ENCODE measurements at regions not wholly inside any gene's neighbourhood (a gene's known extent, or its start where the extent isn't known, plus 50 kb on each side); places are given as distances from the start of the nearest gene placed in this dataset.
"Not testable (repeated sequence)": the region's sequence is repeated elsewhere in the genome, so short reads cannot be mapped to it uniquely, and the experiment has no call there.

DNA sequence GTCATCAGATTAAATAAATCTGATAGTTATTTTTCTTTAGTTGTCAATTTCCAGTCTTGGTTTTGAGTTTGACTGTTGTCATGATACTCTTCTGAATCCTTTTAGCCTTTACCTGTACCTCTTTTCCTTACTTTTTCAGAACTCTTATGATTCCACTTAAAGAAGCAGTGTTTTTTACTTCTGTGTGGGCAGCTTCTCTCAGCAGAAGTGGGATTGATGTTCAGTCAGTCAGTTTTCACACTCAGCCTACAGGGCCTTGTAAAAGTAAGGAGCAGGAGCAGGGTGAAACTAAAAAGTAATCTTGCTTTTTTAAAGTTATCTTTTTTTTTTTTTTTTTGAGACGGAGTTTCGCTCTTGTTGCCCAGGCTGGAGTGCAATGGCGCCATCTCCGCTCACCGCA, 75.1 kb downstream of the HAUS1 start:
- no peak for DNase-seq (ENCODE audit: low read depth)

DNA sequence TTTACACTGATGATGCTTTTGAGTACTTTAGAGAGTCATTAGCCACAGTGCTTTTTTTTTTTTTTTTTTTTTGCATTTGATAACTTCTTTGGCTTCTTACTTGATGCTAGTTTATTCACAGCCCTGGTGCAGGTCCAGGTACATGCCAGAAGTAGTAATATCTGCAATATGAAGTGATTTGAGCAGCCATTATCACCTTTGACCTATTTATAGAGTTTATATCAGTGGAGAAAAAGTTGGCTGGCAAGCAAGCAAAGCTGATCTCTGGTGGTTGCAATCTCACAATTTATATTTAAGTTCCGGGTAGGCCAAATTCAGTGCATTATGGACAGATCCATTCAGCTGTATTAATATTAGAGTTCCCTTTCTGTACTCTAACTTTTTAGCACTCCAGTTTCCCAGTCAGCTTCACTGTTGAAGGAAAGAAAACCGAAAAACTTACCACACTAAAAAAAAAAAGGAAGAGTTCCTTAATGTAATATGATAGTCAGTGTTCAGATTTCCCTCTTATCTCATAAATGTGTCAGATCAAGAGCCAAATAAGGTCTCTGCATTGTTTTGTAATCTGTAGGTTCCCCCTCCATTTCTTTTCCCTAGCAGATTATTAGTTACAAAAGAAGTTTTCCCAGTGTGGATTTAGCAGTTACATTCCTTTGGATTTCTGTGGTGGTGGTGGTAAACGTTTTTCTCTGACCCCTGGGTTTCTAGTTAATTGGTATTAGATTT, 78.6 kb downstream of the HAUS1 start:
- no peak for DNase-seq (ENCODE audit: low read depth)

DNA sequence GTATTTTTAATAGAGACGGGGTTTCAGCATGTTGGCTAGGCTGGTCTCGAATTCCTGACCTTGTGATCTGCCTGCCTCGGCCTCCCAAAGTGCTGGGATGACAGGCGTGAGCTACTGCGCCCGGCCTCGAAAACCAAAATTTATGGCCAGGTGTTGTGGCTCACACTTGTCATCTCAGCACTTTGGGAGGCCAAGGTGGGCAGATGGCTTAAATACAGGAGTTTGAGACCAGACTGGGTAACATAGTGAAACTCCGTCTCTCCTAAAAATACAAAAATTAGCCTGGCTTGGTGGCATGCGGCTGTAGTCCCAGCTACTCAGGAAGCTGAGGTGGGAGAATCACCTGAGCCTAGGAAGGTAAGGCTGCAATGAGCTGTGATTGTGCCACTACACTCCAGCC, 80.1 kb downstream of the HAUS1 start:
- DNase-seq (ENCODE audit: low read depth): not testable (repeated sequence)

- DNase-seq (ENCODE audit: low read depth): no peak
These were observed 80.5 kb downstream of the HAUS1 start for GRCh38 chr18:46184727-46185126.

DNA sequence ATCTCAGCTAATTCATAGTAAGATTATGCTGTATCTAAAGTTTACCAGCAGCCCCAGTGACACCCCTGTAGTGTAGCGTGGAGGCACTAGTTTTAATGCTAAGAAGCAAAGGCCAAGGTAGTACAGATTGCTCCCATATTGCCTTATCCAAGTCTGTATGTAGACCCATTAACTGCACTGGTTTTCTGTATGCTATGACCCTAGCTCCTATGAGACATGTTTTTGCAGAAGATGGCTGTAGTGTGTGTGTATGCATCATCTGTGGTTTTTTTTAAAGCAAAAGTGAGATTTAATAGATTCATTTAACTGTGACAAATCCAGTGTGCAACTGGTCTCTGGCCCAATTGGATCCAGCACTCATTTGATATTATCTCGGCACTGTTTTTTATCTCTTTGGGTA, 86.5 kb downstream of the HAUS1 start:
- DNase-seq (ENCODE audit: low read depth): no peak

DNA sequence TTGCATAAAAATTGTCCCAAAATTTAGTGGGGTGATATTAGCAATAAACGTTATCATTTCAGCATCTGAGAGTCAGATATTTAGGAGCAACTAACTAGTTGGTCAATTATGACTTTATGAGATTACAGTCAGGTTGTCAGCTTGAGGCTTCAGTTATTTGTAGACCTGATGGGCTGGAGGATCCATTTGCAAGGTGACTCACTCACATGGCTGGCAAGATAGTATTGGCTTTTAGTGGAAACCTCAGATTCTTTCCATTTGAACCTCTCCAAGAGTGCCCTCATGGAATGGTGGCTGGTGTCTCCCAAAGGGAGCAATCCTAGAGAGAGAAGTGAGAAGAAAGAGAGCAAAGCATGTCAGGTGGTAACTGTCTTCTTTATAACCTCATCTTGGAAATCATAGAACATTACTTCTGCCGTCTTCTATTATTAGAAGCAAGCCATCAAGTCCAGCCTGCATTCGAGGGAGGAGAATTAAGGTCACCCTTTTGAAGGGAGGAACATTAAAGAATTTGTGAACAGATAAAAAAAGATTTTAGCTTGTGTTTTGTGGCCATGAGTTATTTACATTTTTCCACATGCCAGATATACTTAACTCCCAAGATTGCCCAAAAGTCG, 92.5 kb downstream of the HAUS1 start:
- DNase-seq (ENCODE audit: low read depth): no peak

- DNase-seq (ENCODE audit: low read depth): no peak
These were observed 95.4 kb downstream of the HAUS1 start for GRCh38 chr18:46199515-46200147.

DNA sequence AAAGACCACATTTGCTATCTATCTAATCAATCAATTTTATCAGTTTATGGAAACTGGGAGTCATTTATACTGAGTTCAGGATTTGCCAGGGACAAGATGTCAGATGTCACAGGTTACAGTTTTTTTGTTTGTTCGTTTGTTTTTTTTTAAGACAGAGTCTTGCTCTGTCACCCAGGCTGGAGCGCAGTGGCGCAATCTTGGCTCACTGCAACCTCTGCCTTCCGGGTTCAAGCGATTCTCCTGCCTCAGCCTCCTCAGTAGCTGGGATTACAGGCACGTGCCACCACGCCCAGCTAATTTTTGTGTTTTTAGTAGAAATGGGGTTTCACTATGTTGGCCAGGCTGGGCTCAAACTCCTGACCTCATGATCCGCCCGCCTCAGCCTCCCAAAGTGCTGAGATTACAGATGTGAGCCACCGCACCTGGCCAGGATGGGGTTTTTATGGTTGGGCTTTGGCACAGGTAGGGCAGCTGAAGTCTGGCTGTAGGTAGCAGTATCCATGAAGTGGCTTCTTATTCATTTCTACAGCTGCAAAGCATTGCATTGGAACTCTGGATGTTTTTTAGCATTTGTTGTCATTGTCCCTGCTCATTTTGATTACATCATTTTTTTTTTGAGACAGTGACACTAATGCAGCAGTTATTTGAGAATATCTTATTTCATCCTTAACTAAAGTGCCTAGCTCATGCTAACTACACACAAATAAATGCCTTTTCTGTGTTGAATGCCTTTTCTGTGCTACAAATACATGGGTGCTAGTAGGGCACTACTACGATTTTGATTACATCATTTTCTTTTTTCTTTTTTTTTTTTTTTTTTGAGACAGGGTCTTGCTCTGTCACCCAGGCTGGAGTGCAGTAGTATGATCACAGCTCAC, 96.2 kb downstream of the HAUS1 start:
- not testable (repeated sequence) for DNase-seq (ENCODE audit: low read depth)

DNA sequence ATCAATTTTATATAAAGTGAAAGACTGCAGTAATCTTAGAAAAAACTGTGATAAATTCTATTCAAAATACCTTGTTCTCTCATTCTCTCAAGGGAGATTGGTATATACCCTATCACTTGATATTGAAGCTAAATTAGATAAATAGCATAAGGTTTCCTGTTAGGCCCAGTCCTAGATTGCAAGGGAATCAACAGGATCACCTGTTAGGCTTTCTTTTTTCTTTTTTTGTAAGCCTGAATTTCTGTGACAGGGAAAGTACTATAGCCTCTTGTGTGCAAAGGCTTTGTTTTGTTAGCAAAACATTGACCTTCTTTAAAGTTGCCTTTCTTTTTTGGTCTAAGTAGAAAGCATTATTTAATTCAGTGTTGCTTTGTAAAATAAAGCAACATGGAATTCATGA, 100.0 kb downstream of the HAUS1 start:
- no peak for DNase-seq (ENCODE audit: low read depth)

- no peak for DNase-seq (ENCODE audit: low read depth)
These were observed 103.8 kb downstream of the HAUS1 start for GRCh38 chr18:46207985-46208384.

DNA sequence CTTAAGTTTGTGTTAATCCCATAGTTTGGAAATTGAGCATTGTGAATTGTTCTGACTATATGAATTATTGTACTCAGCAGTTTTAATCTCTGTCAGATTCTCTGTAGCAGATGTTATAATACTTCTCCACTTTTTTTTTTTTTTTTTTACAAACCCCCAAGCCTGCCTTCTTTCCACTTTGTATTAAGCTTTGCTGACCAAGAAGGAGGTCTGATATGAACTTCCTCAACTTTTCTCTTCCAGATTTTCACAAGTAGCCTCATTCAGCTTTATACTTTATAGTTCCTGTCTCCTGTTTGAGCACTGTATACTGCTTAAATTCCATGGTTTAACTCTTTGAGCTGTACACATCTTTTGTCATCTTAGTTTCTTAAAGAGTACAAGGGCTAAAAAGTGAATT, 105.0 kb downstream of the HAUS1 start:
- DNase-seq (ENCODE audit: low read depth): no peak

DNA sequence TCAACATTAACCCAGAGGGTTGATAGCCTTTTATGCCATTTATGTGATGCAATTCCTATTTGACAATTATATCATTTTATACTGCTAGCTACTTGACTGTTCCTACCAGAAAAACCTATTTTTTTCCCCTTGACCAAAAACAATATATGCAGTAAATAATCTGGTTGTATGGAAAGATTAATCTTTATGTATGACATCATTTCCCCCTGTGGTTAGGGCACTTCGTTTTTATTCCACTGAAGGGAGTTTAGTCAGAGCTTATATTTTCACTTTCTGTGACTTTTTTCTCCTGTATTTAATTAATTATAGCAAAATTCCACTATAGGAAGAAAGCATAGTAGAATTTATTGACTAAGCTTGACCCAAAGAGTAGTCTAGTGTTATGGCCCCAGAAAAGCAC, 107.6 kb downstream of the HAUS1 start:
- DNase-seq (ENCODE audit: low read depth): peak; percentile 28

GRCh38 chr18:46212398-46212797, 108.2 kb downstream of the HAUS1 start:
- DNase-seq (ENCODE audit: low read depth): no peak

- DNase-seq (ENCODE audit: low read depth): no peak
These were observed 109.1 kb downstream of the HAUS1 start for GRCh38 chr18:46213295-46213694.

GRCh38 chr18:46214435-46214834, 110.2 kb downstream of the HAUS1 start:
- DNase-seq (ENCODE audit: low read depth): no peak

- no peak for DNase-seq (ENCODE audit: low read depth)
These were observed 111.9 kb downstream of the HAUS1 start for GRCh38 chr18:46215902-46216723.

DNA sequence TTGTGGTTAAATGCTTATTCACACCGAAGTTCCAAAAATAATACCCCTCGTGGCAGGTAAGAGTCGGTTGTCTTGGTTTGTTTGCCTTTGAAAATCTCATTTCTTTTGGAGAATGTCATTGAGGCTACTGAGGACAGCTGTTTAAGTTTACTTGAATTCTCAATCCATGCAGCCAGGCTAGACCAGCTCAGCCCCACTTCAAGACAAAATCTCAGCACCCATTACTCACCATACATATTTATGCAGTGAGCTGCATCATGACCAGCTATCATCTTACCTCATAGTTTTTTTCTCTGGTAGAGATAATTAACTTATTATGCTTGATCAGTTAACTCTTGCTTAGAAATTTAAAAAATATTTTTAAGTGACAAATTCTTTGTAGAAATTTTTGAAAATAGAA, 115.9 kb downstream of the HAUS1 start:
- peak; percentile 48 for DNase-seq (ENCODE audit: low read depth)

GRCh38 chr18:46222093-46222492, 117.9 kb downstream of the HAUS1 start:
- no peak for DNase-seq (ENCODE audit: low read depth)

GRCh38 chr18:46222710-46223360, 118.7 kb downstream of the HAUS1 start:
- DNase-seq (ENCODE audit: low read depth): no peak

GRCh38 chr18:46224181-46224775, 120.1 kb downstream of the HAUS1 start:
- peak; percentile 45 for DNase-seq (ENCODE audit: low read depth)
